ENCODE measurements at regions not wholly inside any gene's neighbourhood (a gene's known extent, or its start where the extent isn't known, plus 50 kb on each side); places are given as distances from the start of the nearest gene placed in this dataset.

DNA sequence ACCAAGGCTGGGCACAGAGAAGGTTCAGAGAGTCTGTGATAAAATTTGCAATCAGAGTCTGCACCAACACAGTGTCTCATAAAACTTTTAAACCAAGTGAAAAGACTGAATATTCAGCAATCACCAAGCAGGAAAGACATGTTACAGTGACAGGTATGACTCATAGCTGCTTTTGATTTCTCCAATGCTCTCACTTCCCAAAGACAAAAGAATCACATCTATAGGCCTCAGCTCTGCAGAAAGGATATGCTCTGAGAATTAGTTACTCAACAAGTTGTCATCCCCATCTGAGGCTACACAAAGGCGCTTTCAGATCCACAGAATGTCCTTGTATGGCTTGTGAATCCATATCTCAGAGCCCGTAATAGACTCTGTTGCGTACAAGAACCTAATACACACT is 92.5 kb downstream of the KCNF1 start:
- no peak overlapping the region for H3K4me3 ChIP-seq (ENCODE audit: low read length in 2 of 2)
- H3K27me3 ChIP-seq (ENCODE audit: control insufficient read depth in 2 of 2, insufficient read depth in 2 of 2, low read length in 2 of 2): peaks cover 4 to 5% of the 10 kb centered on the region in 2 donors
- no peak overlapping the region for H3K27ac ChIP-seq (ENCODE audit: low read depth in 2 of 2, low read length in 2 of 2)
- no peaks in the 10 kb centered on the region for H3K4me1 ChIP-seq (ENCODE audit: control insufficient read depth in 2 of 2, insufficient read depth in 2 of 2, low read length in 2 of 2)
- no peaks in the 10 kb centered on the region for H3K36me3 ChIP-seq (ENCODE audit: control insufficient read depth in 2 of 2, insufficient read depth in 2 of 2, low read length in 2 of 2)
- H3K9me3 ChIP-seq (ENCODE audit: control insufficient read depth in 2 of 2, low read length in 2 of 2): no peaks in the 10 kb centered on the region
- H3K9ac ChIP-seq (ENCODE audit: low read depth in 1 of 2, low read length in 2 of 2): no peak overlapping the region

DNA sequence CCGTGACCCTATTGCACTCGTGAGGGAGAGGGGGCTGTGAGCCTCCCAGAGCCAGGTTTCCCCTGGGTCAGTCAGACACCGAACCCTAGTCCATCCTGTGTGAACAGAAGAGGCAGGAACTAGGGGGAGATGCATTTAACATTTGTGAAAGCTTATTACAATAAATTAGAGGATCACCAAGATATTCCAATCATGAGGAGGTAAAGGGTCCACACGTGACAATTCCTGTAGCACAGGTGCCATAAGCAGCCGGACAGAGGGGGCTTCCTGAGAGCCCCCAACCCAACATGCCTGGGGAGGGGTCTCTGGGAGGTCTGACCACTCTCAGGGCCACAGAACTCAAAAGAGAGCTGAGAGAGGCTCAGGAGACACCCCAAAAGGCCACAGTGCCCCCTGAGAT is 93.3 kb downstream of the KCNF1 start:
- Histone ChIP-seq H3K27me3 (ENCODE audit: control insufficient read depth in 2 of 2, insufficient read depth in 2 of 2, low read length in 2 of 2) (peaks cover 4 to 5% of the 10 kb centered on the region in 2 donors), H3K9ac (ENCODE audit: low read depth in 1 of 2, low read length in 2 of 2) (no peak overlapping the region), H3K9me3 (ENCODE audit: control insufficient read depth in 2 of 2, low read length in 2 of 2) (no peaks in the 10 kb centered on the region), H3K4me1 (ENCODE audit: control insufficient read depth in 2 of 2, insufficient read depth in 2 of 2, low read length in 2 of 2) (no peaks in the 10 kb centered on the region), H3K27ac (ENCODE audit: low read depth in 2 of 2, low read length in 2 of 2) (no peak overlapping the region), H3K4me3 (ENCODE audit: low read length in 2 of 2) (no peak overlapping the region), H3K36me3 (ENCODE audit: control insufficient read depth in 2 of 2, insufficient read depth in 2 of 2, low read length in 2 of 2) (no peaks in the 10 kb centered on the region)

DNA sequence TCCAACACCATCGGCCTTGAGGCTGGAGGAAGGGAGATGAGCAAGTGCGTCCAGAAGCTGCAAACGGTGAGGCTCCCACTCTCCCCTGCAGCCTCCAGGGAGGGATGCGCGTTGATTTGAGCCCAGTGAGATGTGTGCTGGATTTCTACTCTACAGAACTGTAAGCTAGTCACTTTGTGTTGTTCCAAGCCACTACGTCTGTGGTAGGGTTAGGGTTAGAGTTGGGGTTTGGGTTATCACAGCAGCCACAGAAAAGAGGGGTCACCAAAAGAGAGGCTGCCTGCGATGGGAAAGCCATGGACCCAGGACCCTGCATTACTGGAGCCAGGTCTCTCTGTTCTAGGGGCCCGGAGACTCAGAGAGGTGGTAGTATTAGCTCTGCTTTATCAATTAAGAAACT is 94.5 kb downstream of the KCNF1 start:
- Histone ChIP-seq H3K27me3 (ENCODE audit: control insufficient read depth in 2 of 2, insufficient read depth in 2 of 2, low read length in 2 of 2) (peaks cover 4 to 5% of the 10 kb centered on the region in 2 donors), H3K9ac (ENCODE audit: low read depth in 1 of 2, low read length in 2 of 2) (no peak overlapping the region), H3K27ac (ENCODE audit: low read depth in 2 of 2, low read length in 2 of 2) (no peak overlapping the region), H3K4me1 (ENCODE audit: control insufficient read depth in 2 of 2, insufficient read depth in 2 of 2, low read length in 2 of 2) (no peaks in the 10 kb centered on the region), H3K9me3 (ENCODE audit: control insufficient read depth in 2 of 2, low read length in 2 of 2) (no peaks in the 10 kb centered on the region), H3K4me3 (ENCODE audit: low read length in 2 of 2) (no peak overlapping the region), H3K36me3 (ENCODE audit: control insufficient read depth in 2 of 2, insufficient read depth in 2 of 2, low read length in 2 of 2) (no peaks in the 10 kb centered on the region)

DNA sequence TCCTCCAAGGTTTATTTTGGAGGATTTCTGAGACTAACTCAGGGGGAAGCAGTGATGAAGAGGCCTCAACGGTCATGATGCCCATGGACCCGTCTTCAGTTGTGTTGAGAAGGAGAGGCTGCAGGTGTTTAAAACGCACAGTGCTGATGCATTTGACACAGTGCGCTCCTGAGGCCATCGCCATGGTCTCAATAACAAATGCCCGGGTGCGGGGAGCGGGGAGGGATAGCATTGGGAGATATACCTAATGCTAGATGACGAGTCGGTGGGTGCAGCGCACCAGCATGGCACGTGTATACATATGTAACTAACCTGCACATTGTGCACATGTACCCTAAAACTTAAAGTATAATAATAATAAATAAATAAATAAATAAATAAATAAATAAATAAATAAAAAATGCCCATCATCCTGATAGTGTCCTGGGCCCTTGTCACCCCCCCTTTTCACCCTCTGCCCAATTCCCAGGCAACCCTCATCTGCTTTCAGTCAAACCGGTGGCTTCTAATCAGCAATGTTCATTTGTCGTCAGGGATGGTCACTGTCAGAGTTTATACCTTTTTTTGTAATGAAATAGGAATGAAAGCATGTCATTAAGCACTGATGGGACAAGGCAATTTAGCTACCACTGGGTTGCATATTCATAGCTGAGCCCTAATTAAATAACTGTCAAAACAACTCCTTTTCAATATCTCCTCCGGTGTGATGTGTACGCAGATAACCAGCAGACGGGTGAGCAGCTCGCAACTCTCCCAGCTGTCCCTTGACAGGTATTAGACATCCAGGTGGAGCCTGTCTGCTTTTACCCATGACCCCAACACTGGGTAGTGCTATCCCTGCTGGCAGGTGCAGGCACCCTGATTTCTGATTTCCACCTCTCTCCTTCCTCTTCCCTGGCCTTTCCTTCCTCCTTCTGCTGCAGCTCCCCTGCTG is 95.9 kb downstream of the KCNF1 start:
- Histone ChIP-seq H3K4me3 (ENCODE audit: low read length in 2 of 2) (no peak overlapping the region), H3K9ac (ENCODE audit: low read depth in 1 of 2, low read length in 2 of 2) (no peak overlapping the region), H3K36me3 (ENCODE audit: control insufficient read depth in 2 of 2, insufficient read depth in 2 of 2, low read length in 2 of 2) (no peaks in the 10 kb centered on the region), H3K4me1 (ENCODE audit: control insufficient read depth in 2 of 2, insufficient read depth in 2 of 2, low read length in 2 of 2) (no peaks in the 10 kb centered on the region), H3K9me3 (ENCODE audit: control insufficient read depth in 2 of 2, low read length in 2 of 2) (peaks cover 0 to 2% of the 10 kb centered on the region in 2 donors), H3K27ac (ENCODE audit: low read depth in 2 of 2, low read length in 2 of 2) (no peak overlapping the region), H3K27me3 (ENCODE audit: control insufficient read depth in 2 of 2, insufficient read depth in 2 of 2, low read length in 2 of 2) (peaks cover 3 to 5% of the 10 kb centered on the region in 2 donors)

DNA sequence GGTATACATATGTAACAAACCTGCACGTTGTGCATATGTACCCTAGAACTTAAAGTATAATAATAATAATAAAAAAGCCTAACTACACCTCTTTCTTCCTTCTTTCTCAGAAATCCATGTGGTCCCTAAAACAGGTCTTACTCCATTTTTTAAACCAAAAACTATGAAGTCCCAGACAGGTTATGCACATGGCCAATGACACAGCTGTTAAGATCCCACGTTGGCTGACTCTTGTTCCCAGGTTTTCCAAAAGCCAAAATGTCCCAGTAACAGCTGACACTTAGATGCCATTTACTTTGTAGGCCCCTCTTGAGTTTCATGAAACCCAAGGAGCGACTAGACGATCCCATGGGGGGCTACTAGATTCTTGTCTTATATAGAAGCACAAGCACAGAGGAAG is 97.0 kb downstream of the KCNF1 start:
- H3K4me1 ChIP-seq (ENCODE audit: control insufficient read depth in 2 of 2, insufficient read depth in 2 of 2, low read length in 2 of 2): no peaks in the 10 kb centered on the region
- no peaks in the 10 kb centered on the region for H3K36me3 ChIP-seq (ENCODE audit: control insufficient read depth in 2 of 2, insufficient read depth in 2 of 2, low read length in 2 of 2)
- H3K9me3 ChIP-seq (ENCODE audit: control insufficient read depth in 2 of 2, low read length in 2 of 2): peaks cover 0 to 2% of the 10 kb centered on the region in 2 donors
- no peak overlapping the region for H3K9ac ChIP-seq (ENCODE audit: low read depth in 1 of 2, low read length in 2 of 2)
- H3K27ac ChIP-seq (ENCODE audit: low read depth in 2 of 2, low read length in 2 of 2): no peak overlapping the region
- no peak overlapping the region for H3K4me3 ChIP-seq (ENCODE audit: low read length in 2 of 2)
- peaks cover 0 to 3% of the 10 kb centered on the region in 2 donors for H3K27me3 ChIP-seq (ENCODE audit: control insufficient read depth in 2 of 2, insufficient read depth in 2 of 2, low read length in 2 of 2)

DNA sequence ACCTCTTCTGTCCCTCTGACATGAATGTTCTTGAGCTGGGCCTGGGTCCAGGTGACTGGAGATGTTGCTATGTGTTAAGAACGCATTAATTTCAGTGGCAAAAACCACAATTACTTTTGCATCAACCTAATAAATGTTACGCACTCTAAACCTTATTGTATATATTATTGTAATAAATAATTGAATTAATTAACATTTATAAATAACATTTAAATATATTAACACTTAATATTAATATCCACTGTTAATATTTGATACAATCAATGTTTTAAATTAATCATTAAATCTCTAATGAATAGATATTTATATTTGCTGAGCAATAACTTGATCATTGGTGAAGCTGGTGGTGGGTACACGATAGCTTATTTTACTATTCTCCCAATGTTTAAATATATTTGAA is 97.4 kb downstream of the KCNF1 start:
- H3K27me3 ChIP-seq (ENCODE audit: control insufficient read depth in 2 of 2, insufficient read depth in 2 of 2, low read length in 2 of 2): peaks cover 0 to 5% of the 10 kb centered on the region in 2 donors
- no peak overlapping the region for H3K9ac ChIP-seq (ENCODE audit: low read depth in 1 of 2, low read length in 2 of 2)
- peaks cover 0 to 2% of the 10 kb centered on the region in 2 donors for H3K9me3 ChIP-seq (ENCODE audit: control insufficient read depth in 2 of 2, low read length in 2 of 2)
- H3K4me1 ChIP-seq (ENCODE audit: control insufficient read depth in 2 of 2, insufficient read depth in 2 of 2, low read length in 2 of 2): no peaks in the 10 kb centered on the region
- no peaks in the 10 kb centered on the region for H3K36me3 ChIP-seq (ENCODE audit: control insufficient read depth in 2 of 2, insufficient read depth in 2 of 2, low read length in 2 of 2)
- no peak overlapping the region for H3K4me3 ChIP-seq (ENCODE audit: low read length in 2 of 2)
- H3K27ac ChIP-seq (ENCODE audit: low read depth in 2 of 2, low read length in 2 of 2): no peak overlapping the region

DNA sequence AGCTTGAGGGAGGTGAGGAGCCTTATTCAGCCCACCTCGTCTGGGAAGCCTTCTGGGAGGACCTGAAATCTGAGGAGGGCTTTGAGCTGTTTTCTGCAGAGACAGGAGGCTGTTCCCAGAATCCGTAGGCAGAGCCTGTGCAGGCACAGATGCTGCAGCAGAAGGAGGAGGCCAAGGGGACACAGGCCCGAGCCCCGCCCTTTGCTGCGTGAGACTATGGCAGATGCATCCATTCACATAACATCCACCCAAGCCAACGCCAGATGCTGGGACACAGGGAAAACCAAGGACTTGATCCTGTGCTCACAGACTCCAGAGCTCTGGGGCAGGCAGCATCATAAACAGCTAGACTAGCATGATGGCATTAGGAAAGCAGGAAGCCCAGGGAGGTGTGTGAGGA is 98.2 kb downstream of the KCNF1 start:
- no peak overlapping the region for H3K27ac ChIP-seq (ENCODE audit: low read depth in 2 of 2, low read length in 2 of 2)
- no peaks in the 10 kb centered on the region for H3K4me1 ChIP-seq (ENCODE audit: control insufficient read depth in 2 of 2, insufficient read depth in 2 of 2, low read length in 2 of 2)
- peaks cover 0 to 5% of the 10 kb centered on the region in 2 donors for H3K27me3 ChIP-seq (ENCODE audit: control insufficient read depth in 2 of 2, insufficient read depth in 2 of 2, low read length in 2 of 2)
- no peak overlapping the region for H3K9ac ChIP-seq (ENCODE audit: low read depth in 1 of 2, low read length in 2 of 2)
- no peak overlapping the region for H3K4me3 ChIP-seq (ENCODE audit: low read length in 2 of 2)
- H3K36me3 ChIP-seq (ENCODE audit: control insufficient read depth in 2 of 2, insufficient read depth in 2 of 2, low read length in 2 of 2): no peaks in the 10 kb centered on the region
- H3K9me3 ChIP-seq (ENCODE audit: control insufficient read depth in 2 of 2, low read length in 2 of 2): peaks cover 0 to 2% of the 10 kb centered on the region in 2 donors

DNA sequence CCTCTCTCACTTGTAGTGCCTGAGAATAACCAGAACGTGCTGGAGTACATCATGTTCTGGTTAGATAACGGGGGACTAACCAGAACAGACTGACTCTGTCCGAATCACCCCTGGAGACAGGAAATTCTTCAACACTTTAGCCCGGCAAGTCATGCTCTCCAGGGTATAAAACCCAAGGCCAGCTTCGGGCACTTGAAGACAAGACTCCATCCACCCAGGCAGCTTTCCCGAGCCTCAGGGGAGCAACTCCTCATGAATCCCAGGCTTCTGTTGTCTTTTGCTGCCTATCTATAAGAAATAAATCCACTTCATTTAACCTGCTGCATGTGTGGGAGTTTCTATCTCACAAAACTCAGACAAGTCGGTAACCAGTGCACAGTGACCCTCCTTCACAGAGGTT is 99.6 kb downstream of the KCNF1 start:
- Histone ChIP-seq H3K9ac (ENCODE audit: low read depth in 1 of 2, low read length in 2 of 2) (no peak overlapping the region), H3K27ac (ENCODE audit: low read depth in 2 of 2, low read length in 2 of 2) (no peak overlapping the region), H3K4me3 (ENCODE audit: low read length in 2 of 2) (no peak overlapping the region), H3K4me1 (ENCODE audit: control insufficient read depth in 2 of 2, insufficient read depth in 2 of 2, low read length in 2 of 2) (no peaks in the 10 kb centered on the region), H3K9me3 (ENCODE audit: control insufficient read depth in 2 of 2, low read length in 2 of 2) (peaks cover 0 to 2% of the 10 kb centered on the region in 2 donors), H3K27me3 (ENCODE audit: control insufficient read depth in 2 of 2, insufficient read depth in 2 of 2, low read length in 2 of 2) (peaks cover 0 to 5% of the 10 kb centered on the region in 2 donors), H3K36me3 (ENCODE audit: control insufficient read depth in 2 of 2, insufficient read depth in 2 of 2, low read length in 2 of 2) (no peaks in the 10 kb centered on the region)

- peaks cover 0 to 2% of the 10 kb centered on the region in 2 donors for H3K9me3 ChIP-seq (ENCODE audit: control insufficient read depth in 2 of 2, low read length in 2 of 2)
- H3K36me3 ChIP-seq (ENCODE audit: control insufficient read depth in 2 of 2, insufficient read depth in 2 of 2, low read length in 2 of 2): no peaks in the 10 kb centered on the region
- no peak overlapping the region for H3K4me3 ChIP-seq (ENCODE audit: low read length in 2 of 2)
- peaks cover 0 to 5% of the 10 kb centered on the region in 2 donors for H3K27me3 ChIP-seq (ENCODE audit: control insufficient read depth in 2 of 2, insufficient read depth in 2 of 2, low read length in 2 of 2)
- H3K27ac ChIP-seq (ENCODE audit: low read depth in 2 of 2, low read length in 2 of 2): no peak overlapping the region
- no peak overlapping the region for H3K9ac ChIP-seq (ENCODE audit: low read depth in 1 of 2, low read length in 2 of 2)
- H3K4me1 ChIP-seq (ENCODE audit: control insufficient read depth in 2 of 2, insufficient read depth in 2 of 2, low read length in 2 of 2): no peaks in the 10 kb centered on the region
Measured at GRCh38 chr2:11012131-11012693, 100.5 kb downstream of the KCNF1 start.

DNA sequence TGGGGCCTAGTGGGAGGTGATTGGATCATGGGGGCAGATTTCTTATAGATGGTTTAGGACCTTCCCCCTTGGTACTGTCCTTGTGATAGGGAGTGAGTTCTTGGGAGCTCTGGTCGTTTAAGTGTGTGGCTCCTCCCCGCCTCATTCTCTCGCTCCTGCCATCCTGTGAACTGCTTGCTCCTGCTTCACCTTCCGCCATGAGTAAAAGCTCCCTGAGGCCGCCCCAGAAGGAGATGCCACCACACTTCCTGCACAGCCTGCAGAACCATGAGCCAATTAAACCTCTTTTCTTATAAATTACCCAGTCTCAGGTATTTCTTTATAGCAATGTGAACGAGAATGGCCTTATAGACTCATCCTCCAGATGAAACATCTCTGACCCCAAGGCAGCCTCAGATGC is 101.5 kb downstream of the KCNF1 start:
- H3K4me3 ChIP-seq (ENCODE audit: low read length in 2 of 2): no peak overlapping the region
- H3K27me3 ChIP-seq (ENCODE audit: control insufficient read depth in 2 of 2, insufficient read depth in 2 of 2, low read length in 2 of 2): peaks cover 0 to 5% of the 10 kb centered on the region in 2 donors
- H3K27ac ChIP-seq (ENCODE audit: low read depth in 2 of 2, low read length in 2 of 2): no peak overlapping the region
- no peaks in the 10 kb centered on the region for H3K36me3 ChIP-seq (ENCODE audit: control insufficient read depth in 2 of 2, insufficient read depth in 2 of 2, low read length in 2 of 2)
- H3K4me1 ChIP-seq (ENCODE audit: control insufficient read depth in 2 of 2, insufficient read depth in 2 of 2, low read length in 2 of 2): no peaks in the 10 kb centered on the region
- H3K9ac ChIP-seq (ENCODE audit: low read depth in 1 of 2, low read length in 2 of 2): no peak overlapping the region
- peaks cover 0 to 2% of the 10 kb centered on the region in 2 donors for H3K9me3 ChIP-seq (ENCODE audit: control insufficient read depth in 2 of 2, low read length in 2 of 2)

All from mucosa of rectum (tissue), 2 donors.